SHP77 treated with DMSO at 0.1 percent for 48 hours (cell line): ENCODE measurements at regions not wholly inside any gene's neighbourhood (a gene's known extent, or its start where the extent isn't known, plus 50 kb on each side); places are given as distances from the start of the nearest gene placed in this dataset.
"Not testable (repeated sequence)": the region's sequence is repeated elsewhere in the genome, so short reads cannot be mapped to it uniquely, and the experiment has no call there.

Experiments
- DNase-seq: peaks from one replicate; lab custom pipeline; 2025; lab: John Stamatoyannopoulos, UW

- no peak for DNase-seq
Observed at GRCh38 chr10:4635883-4636282, 190.1 kb upstream of the AKR1E2 start.

- no peak for DNase-seq
Observed at GRCh38 chr10:4635388-4635787, 190.6 kb upstream of the AKR1E2 start.

GRCh38 chr10:4633776-4634175, 192.2 kb upstream of the AKR1E2 start:
- DNase-seq = no peak

GRCh38 chr10:4633186-4633585, 192.8 kb upstream of the AKR1E2 start:
- DNase-seq = no peak

- no peak for DNase-seq
Observed at GRCh38 chr10:4632757-4633156, 193.2 kb upstream of the AKR1E2 start.

GRCh38 chr10:4626919-4627318, 199.1 kb upstream of the AKR1E2 start:
- DNase-seq = no peak

- DNase-seq = no peak
Observed at GRCh38 chr10:4623757-4624420, 202.1 kb upstream of the AKR1E2 start.

GRCh38 chr10:4623200-4623599, 202.8 kb upstream of the AKR1E2 start:
- no peak for DNase-seq

GRCh38 chr10:4622384-4622783, 203.6 kb upstream of the AKR1E2 start:
- no peak for DNase-seq

- DNase-seq = no peak
Observed at GRCh38 chr10:4617589-4617988, 208.4 kb upstream of the AKR1E2 start.

- DNase-seq = no peak
Observed at GRCh38 chr10:4615042-4615441, 211.0 kb upstream of the AKR1E2 start.

GRCh38 chr10:4609251-4609650, 216.8 kb upstream of the AKR1E2 start:
- DNase-seq = no peak

- no peak for DNase-seq
Observed at GRCh38 chr10:4607681-4608080, 218.3 kb upstream of the AKR1E2 start.

GRCh38 chr10:4606856-4607636, 219.0 kb upstream of the AKR1E2 start:
- DNase-seq = no peak

GRCh38 chr10:4602764-4603491, 223.1 kb upstream of the AKR1E2 start:
- no peak for DNase-seq

GRCh38 chr10:4599471-4599870, 226.5 kb upstream of the AKR1E2 start:
- no peak for DNase-seq

GRCh38 chr10:4597898-4598297, 228.1 kb upstream of the AKR1E2 start:
- not testable (repeated sequence) for DNase-seq

GRCh38 chr10:4596951-4597350, 229.1 kb upstream of the AKR1E2 start:
- DNase-seq = no peak

- no peak for DNase-seq
Observed at GRCh38 chr10:4595719-4596319, 230.2 kb upstream of the AKR1E2 start.

- DNase-seq = no peak
Observed at GRCh38 chr10:4590807-4591206, 235.2 kb upstream of the AKR1E2 start.

GRCh38 chr10:4588824-4589223, 237.2 kb upstream of the AKR1E2 start:
- DNase-seq = no peak

- DNase-seq = no peak
Observed at GRCh38 chr10:4587466-4587865, 238.5 kb upstream of the AKR1E2 start.

- DNase-seq = no peak
Observed at GRCh38 chr10:4586776-4587175, 239.2 kb upstream of the AKR1E2 start.
